ENCODE measurements at regions not wholly inside any gene's neighbourhood (a gene's known extent, or its start where the extent isn't known, plus 50 kb on each side); places are given as distances from the start of the nearest gene placed in this dataset.

GRCh38 chr2:217098435-217098834, 238.6 kb upstream of the TNP1 start:
- H3K36me3 ChIP-seq (ENCODE audit: control insufficient read depth, insufficient read depth, low read length): no peaks in the 10 kb centered on the region
- H3K27ac ChIP-seq (ENCODE audit: insufficient read depth, low read length, poor library complexity, severe bottlenecking): no peak overlapping the region
- H3K9me3 ChIP-seq (ENCODE audit: control insufficient read depth, low read length): no peaks in the 10 kb centered on the region
- H3K4me3 ChIP-seq (ENCODE audit: insufficient read depth, low read depth, low read length, poor library complexity, severe bottlenecking): no peak overlapping the region
- no peak for DNase-seq
- H3K4me1 ChIP-seq (ENCODE audit: control insufficient read depth, insufficient read depth, low read length, poor library complexity, severe bottlenecking): no peaks in the 10 kb centered on the region
- no peaks in the 10 kb centered on the region for H3K27me3 ChIP-seq (replicated peaks; ENCODE audit: control insufficient read depth, insufficient read depth, low read length, poor library complexity, severe bottlenecking)

- no peak for DNase-seq
- H3K4me1 ChIP-seq (ENCODE audit: control insufficient read depth, insufficient read depth, low read length, poor library complexity, severe bottlenecking): no peaks in the 10 kb centered on the region
These were observed 237.5 kb upstream of the TNP1 start for GRCh38 chr2:217097346-217097745.

GRCh38 chr2:217096474-217097225, 236.8 kb upstream of the TNP1 start:
- Histone ChIP-seq H3K36me3 (ENCODE audit: control insufficient read depth, insufficient read depth, low read length) (no peaks in the 10 kb centered on the region), H3K27me3 (replicated peaks; ENCODE audit: control insufficient read depth, insufficient read depth, low read length, poor library complexity, severe bottlenecking) (no peaks in the 10 kb centered on the region), H3K4me1 (ENCODE audit: control insufficient read depth, insufficient read depth, low read length, poor library complexity, severe bottlenecking) (no peaks in the 10 kb centered on the region), H3K9me3 (ENCODE audit: control insufficient read depth, low read length) (no peaks in the 10 kb centered on the region), H3K27ac (ENCODE audit: insufficient read depth, low read length, poor library complexity, severe bottlenecking) (no peak overlapping the region), H3K4me3 (ENCODE audit: insufficient read depth, low read depth, low read length, poor library complexity, severe bottlenecking) (no peak overlapping the region)
- no peak for DNase-seq

More at GRCh38 chr2:217097346-217097745, 237.5 kb upstream of the TNP1 start:
- no peaks in the 10 kb centered on the region for H3K36me3 ChIP-seq (ENCODE audit: control insufficient read depth, insufficient read depth, low read length)
- no peak overlapping the region for H3K4me3 ChIP-seq (ENCODE audit: insufficient read depth, low read depth, low read length, poor library complexity, severe bottlenecking)
- no peaks in the 10 kb centered on the region for H3K9me3 ChIP-seq (ENCODE audit: control insufficient read depth, low read length)
- H3K27me3 ChIP-seq (replicated peaks; ENCODE audit: control insufficient read depth, insufficient read depth, low read length, poor library complexity, severe bottlenecking): no peaks in the 10 kb centered on the region
- no peak overlapping the region for H3K27ac ChIP-seq (ENCODE audit: insufficient read depth, low read length, poor library complexity, severe bottlenecking)

- Histone ChIP-seq H3K4me3 (ENCODE audit: insufficient read depth, low read depth, low read length, poor library complexity, severe bottlenecking) (no peak overlapping the region), H3K4me1 (ENCODE audit: control insufficient read depth, insufficient read depth, low read length, poor library complexity, severe bottlenecking) (no peaks in the 10 kb centered on the region), H3K27ac (ENCODE audit: insufficient read depth, low read length, poor library complexity, severe bottlenecking) (no peak overlapping the region), H3K36me3 (ENCODE audit: control insufficient read depth, insufficient read depth, low read length) (no peaks in the 10 kb centered on the region), H3K27me3 (replicated peaks; ENCODE audit: control insufficient read depth, insufficient read depth, low read length, poor library complexity, severe bottlenecking) (no peaks in the 10 kb centered on the region), H3K9me3 (ENCODE audit: control insufficient read depth, low read length) (no peaks in the 10 kb centered on the region)
- DNase-seq: no peak
These were observed 235.8 kb upstream of the TNP1 start for GRCh38 chr2:217095511-217096205.

- no peak overlapping the region for H3K27ac ChIP-seq (ENCODE audit: insufficient read depth, low read length, poor library complexity, severe bottlenecking)
- no peaks in the 10 kb centered on the region for H3K4me1 ChIP-seq (ENCODE audit: control insufficient read depth, insufficient read depth, low read length, poor library complexity, severe bottlenecking)
- no peak overlapping the region for H3K4me3 ChIP-seq (ENCODE audit: insufficient read depth, low read depth, low read length, poor library complexity, severe bottlenecking)
- no peak for DNase-seq
- H3K9me3 ChIP-seq (ENCODE audit: control insufficient read depth, low read length): no peaks in the 10 kb centered on the region
- H3K27me3 ChIP-seq (replicated peaks; ENCODE audit: control insufficient read depth, insufficient read depth, low read length, poor library complexity, severe bottlenecking): no peaks in the 10 kb centered on the region
- H3K36me3 ChIP-seq (ENCODE audit: control insufficient read depth, insufficient read depth, low read length): no peaks in the 10 kb centered on the region
These were observed 233.0 kb upstream of the TNP1 start for GRCh38 chr2:217092710-217093379.

- no peaks in the 10 kb centered on the region for H3K36me3 ChIP-seq (ENCODE audit: control insufficient read depth, insufficient read depth, low read length)
- DNase-seq: no peak
- no peak overlapping the region for H3K27ac ChIP-seq (ENCODE audit: insufficient read depth, low read length, poor library complexity, severe bottlenecking)
- no peaks in the 10 kb centered on the region for H3K27me3 ChIP-seq (replicated peaks; ENCODE audit: control insufficient read depth, insufficient read depth, low read length, poor library complexity, severe bottlenecking)
- H3K9me3 ChIP-seq (ENCODE audit: control insufficient read depth, low read length): no peaks in the 10 kb centered on the region
- H3K4me3 ChIP-seq (ENCODE audit: insufficient read depth, low read depth, low read length, poor library complexity, severe bottlenecking): no peak overlapping the region
- H3K4me1 ChIP-seq (ENCODE audit: control insufficient read depth, insufficient read depth, low read length, poor library complexity, severe bottlenecking): no peaks in the 10 kb centered on the region
These were observed 231.7 kb upstream of the TNP1 start for GRCh38 chr2:217091531-217091930.

- Histone ChIP-seq H3K36me3 (ENCODE audit: control insufficient read depth, insufficient read depth, low read length) (no peaks in the 10 kb centered on the region), H3K4me1 (ENCODE audit: control insufficient read depth, insufficient read depth, low read length, poor library complexity, severe bottlenecking) (no peaks in the 10 kb centered on the region), H3K27me3 (replicated peaks; ENCODE audit: control insufficient read depth, insufficient read depth, low read length, poor library complexity, severe bottlenecking) (no peaks in the 10 kb centered on the region), H3K4me3 (ENCODE audit: insufficient read depth, low read depth, low read length, poor library complexity, severe bottlenecking) (no peak overlapping the region), H3K9me3 (ENCODE audit: control insufficient read depth, low read length) (no peaks in the 10 kb centered on the region), H3K27ac (ENCODE audit: insufficient read depth, low read length, poor library complexity, severe bottlenecking) (no peak overlapping the region)
- DNase-seq: no peak
These were observed 231.0 kb upstream of the TNP1 start for GRCh38 chr2:217090884-217091283.

- H3K27me3 ChIP-seq (replicated peaks; ENCODE audit: control insufficient read depth, insufficient read depth, low read length, poor library complexity, severe bottlenecking): no peaks in the 10 kb centered on the region
- DNase-seq: no peak
- H3K9me3 ChIP-seq (ENCODE audit: control insufficient read depth, low read length): no peaks in the 10 kb centered on the region
- H3K4me1 ChIP-seq (ENCODE audit: control insufficient read depth, insufficient read depth, low read length, poor library complexity, severe bottlenecking): no peaks in the 10 kb centered on the region
- no peaks in the 10 kb centered on the region for H3K36me3 ChIP-seq (ENCODE audit: control insufficient read depth, insufficient read depth, low read length)
- H3K27ac ChIP-seq (ENCODE audit: insufficient read depth, low read length, poor library complexity, severe bottlenecking): no peak overlapping the region
- peak overlapping the region; percentile 16 for H3K4me3 ChIP-seq (ENCODE audit: insufficient read depth, low read depth, low read length, poor library complexity, severe bottlenecking)
These were observed 230.2 kb upstream of the TNP1 start for GRCh38 chr2:217090024-217090473.

- no peaks in the 10 kb centered on the region for H3K27me3 ChIP-seq (replicated peaks; ENCODE audit: control insufficient read depth, insufficient read depth, low read length, poor library complexity, severe bottlenecking)
- no peaks in the 10 kb centered on the region for H3K9me3 ChIP-seq (ENCODE audit: control insufficient read depth, low read length)
- no peak for DNase-seq
- H3K27ac ChIP-seq (ENCODE audit: insufficient read depth, low read length, poor library complexity, severe bottlenecking): no peak overlapping the region
- no peak overlapping the region for H3K4me3 ChIP-seq (ENCODE audit: insufficient read depth, low read depth, low read length, poor library complexity, severe bottlenecking)
- no peaks in the 10 kb centered on the region for H3K36me3 ChIP-seq (ENCODE audit: control insufficient read depth, insufficient read depth, low read length)
- H3K4me1 ChIP-seq (ENCODE audit: control insufficient read depth, insufficient read depth, low read length, poor library complexity, severe bottlenecking): no peaks in the 10 kb centered on the region
These were observed 226.9 kb upstream of the TNP1 start for GRCh38 chr2:217086718-217087117.

- no peaks in the 10 kb centered on the region for H3K9me3 ChIP-seq (ENCODE audit: control insufficient read depth, low read length)
- H3K36me3 ChIP-seq (ENCODE audit: control insufficient read depth, insufficient read depth, low read length): no peaks in the 10 kb centered on the region
- no peak overlapping the region for H3K4me3 ChIP-seq (ENCODE audit: insufficient read depth, low read depth, low read length, poor library complexity, severe bottlenecking)
- H3K27ac ChIP-seq (ENCODE audit: insufficient read depth, low read length, poor library complexity, severe bottlenecking): no peak overlapping the region
- no peaks in the 10 kb centered on the region for H3K27me3 ChIP-seq (replicated peaks; ENCODE audit: control insufficient read depth, insufficient read depth, low read length, poor library complexity, severe bottlenecking)
- DNase-seq: no peak
- H3K4me1 ChIP-seq (ENCODE audit: control insufficient read depth, insufficient read depth, low read length, poor library complexity, severe bottlenecking): no peaks in the 10 kb centered on the region
These were observed 226.2 kb upstream of the TNP1 start for GRCh38 chr2:217086038-217086522.
